GM12891 (cell line): ENCODE measurements at regions not wholly inside any gene's neighbourhood (a gene's known extent, or its start where the extent isn't known, plus 50 kb on each side); places are given as distances from the start of the nearest gene placed in this dataset.

Experiments used
- POLR2A ChIP-seq: IDR thresholded peaks from 2 replicates; pipeline ENCODE4 v1.6.1; 2011; ENCODE audit warnings: low read depth, low read length, control low read depth
- POU2F2 ChIP-seq: IDR thresholded peaks from 2 replicates; pipeline ENCODE4 v1.6.1; 2011; ENCODE audit warnings: low read depth, mild to moderate bottlenecking, control low read depth, low read length, moderate library complexity
- TAF1 ChIP-seq: IDR thresholded peaks from 2 replicates; pipeline ENCODE4 v1.6.1; 2011; ENCODE audit warnings: low read depth, low read length, control low read depth

DNA sequence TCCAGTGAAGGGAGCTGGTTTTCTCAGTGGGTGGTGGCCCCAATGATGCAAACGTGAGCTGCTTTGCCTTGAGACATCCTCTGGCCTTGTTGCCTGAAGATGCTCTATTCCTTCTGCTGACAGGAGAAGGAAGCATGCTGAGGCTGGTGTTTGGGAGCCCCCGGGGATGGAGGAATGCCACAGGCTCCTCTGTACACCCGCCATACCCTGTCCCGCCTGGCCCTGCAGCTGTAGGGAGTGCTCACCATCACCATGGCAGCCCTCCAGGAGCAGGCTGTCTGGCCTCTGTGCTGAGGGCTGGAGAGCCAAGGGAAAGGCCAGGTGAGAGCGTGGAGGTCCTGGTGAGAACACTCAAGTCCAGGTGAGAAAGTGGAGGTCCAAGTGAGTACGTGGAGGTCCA is 134.4 kb downstream of the MRPL36 start:
- TF ChIP-seq POLR2A (no peak), POU2F2 (no peak), TAF1 (no peak)
